HG02943 (cell line): ENCODE measurements at regions not wholly inside any gene's neighbourhood (a gene's known extent, or its start where the extent isn't known, plus 50 kb on each side); places are given as distances from the start of the nearest gene placed in this dataset.

Experiments
- ATAC-seq: cut with Tn5 transposase; IDR thresholded peaks from one replicate; pipeline ENCODE4 v1.9.1; 2021; ENCODE audit warnings: mild to moderate bottlenecking, low read depth, moderate library complexity; ENCODE audit not compliant: unreplicated experiment

DNA sequence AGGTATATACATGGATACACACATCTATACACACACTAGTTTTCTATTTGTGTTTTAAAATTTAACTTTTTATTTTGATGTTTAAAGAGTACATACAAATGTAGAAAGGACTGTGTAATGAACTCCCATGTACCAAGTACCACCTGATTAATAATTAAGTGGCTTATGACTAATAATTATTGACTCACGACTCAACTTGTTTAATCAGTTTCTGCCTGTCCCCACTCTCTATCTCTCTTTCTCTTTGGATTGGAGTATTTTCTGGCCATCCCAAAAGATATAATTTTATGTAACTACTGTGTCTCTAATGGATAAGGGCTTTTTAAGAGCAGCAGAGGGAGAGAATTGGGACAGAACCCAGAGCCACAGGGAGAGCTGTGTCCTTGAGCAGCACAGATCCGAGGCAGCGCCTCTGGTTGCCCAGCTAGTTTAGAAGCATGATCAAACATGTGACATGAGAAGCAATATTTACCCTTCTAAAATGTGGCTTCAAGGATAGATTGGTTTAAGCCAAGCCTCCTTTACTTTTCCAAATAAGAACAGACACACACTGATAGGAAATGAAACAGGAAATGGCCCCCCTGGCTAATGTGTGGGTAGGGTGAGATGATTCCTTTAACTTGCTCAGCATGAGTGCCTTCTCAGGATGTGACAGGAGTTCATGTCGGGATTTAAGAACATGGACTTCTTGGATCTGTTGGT is 81.0 kb downstream of the ERMARD start:
- no peak for ATAC-seq

DNA sequence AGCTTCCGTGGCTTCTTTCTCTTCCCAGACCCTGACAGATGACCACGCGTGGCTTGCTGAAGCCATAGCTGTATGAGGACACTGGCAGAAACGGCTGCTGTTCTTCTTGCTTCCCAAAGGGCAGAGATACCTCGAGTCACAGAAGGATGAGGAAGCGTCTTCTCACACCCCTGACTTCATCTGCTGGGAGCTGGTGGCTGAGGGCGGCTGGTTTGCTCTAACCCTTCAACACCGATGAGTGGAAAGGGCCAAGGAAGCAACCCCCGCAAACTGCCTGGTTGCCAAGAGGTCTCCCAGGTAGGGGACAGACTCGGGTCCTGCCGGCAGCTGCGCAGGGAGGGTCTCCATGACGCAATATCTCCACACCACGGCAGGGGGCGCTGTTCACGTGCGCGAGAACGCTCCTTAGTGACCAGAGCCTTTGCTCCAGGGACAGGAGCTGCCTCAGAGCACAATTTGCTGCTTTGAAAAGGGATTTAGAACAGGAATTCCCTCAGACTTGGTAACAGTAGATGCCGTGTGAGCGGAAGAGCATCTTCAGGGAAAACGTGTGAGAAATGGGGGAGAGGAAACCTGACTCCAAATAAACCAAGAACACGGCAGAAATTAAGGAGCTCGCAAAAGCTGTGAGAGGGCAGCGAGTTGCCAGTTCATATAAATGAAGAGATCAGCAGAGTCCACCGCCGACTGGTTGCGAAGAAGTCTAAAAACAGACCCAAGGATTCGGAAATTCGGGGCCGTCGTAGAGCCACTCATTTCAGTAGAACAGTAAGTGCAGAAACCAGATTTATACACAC is 80.2 kb downstream of the ERMARD start:
- no peak for ATAC-seq
